ENCODE measurements at regions not wholly inside any gene's neighbourhood (a gene's known extent, or its start where the extent isn't known, plus 50 kb on each side); places are given as distances from the start of the nearest gene placed in this dataset.

DNA sequence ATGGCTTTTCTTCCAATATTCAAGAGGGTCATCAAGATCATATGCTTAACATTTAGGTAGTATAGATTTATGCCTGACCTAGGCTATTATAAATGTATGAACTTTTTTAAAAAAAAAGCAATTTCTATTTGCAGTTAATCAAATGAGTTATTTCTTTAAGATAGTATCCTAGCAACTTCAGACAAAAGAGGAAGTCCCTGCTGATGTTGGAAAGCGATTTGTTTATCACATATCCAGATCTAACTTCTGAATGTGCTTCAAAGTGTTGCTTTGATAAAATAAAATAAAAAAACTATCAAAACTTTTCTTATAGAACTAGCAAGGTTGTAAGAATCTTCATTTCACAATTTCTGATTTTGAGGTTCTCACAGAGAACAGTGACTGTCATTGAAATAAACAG lies 401.9 kb upstream of the PHF14 start:
- H3K4me3 ChIP-seq (ENCODE audit: low read depth in 1 of 2, low read length in 2 of 2): no peak overlapping the region
- no peak overlapping the region for H3K4me2 ChIP-seq (ENCODE audit: insufficient read depth, low read length)
- no peaks in the 10 kb centered on the region for H3K79me2 ChIP-seq (ENCODE audit: insufficient read depth, low read length)
- no peaks in the 10 kb centered on the region for H3K27me3 ChIP-seq (ENCODE audit: insufficient read depth, low read length, poor library complexity)
- DNase-seq (no peak), ATAC-seq (ENCODE audit: insufficient read depth, low read depth) (no peak)
- H3K27ac ChIP-seq (ENCODE audit: low read length): no peak overlapping the region
- H3K9ac ChIP-seq (ENCODE audit: low read depth, low read length): no peak overlapping the region
- TF ChIP-seq, protein P1, sequence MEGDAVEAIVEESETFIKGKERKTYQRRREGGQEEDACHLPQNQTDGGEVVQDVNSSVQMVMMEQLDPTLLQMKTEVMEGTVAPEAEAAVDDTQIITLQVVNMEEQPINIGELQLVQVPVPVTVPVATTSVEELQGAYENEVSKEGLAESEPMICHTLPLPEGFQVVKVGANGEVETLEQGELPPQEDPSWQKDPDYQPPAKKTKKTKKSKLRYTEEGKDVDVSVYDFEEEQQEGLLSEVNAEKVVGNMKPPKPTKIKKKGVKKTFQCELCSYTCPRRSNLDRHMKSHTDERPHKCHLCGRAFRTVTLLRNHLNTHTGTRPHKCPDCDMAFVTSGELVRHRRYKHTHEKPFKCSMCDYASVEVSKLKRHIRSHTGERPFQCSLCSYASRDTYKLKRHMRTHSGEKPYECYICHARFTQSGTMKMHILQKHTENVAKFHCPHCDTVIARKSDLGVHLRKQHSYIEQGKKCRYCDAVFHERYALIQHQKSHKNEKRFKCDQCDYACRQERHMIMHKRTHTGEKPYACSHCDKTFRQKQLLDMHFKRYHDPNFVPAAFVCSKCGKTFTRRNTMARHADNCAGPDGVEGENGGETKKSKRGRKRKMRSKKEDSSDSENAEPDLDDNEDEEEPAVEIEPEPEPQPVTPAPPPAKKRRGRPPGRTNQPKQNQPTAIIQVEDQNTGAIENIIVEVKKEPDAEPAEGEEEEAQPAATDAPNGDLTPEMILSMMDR (IDR thresholded peaks at IDR 0.05; ENCODE audit: borderline replicate concordance, extremely low read depth, low read length, poor library complexity, severe bottlenecking): no peak
- no peak for TF ChIP-seq EZH2 (IDR thresholded peaks at IDR 0.05; ENCODE audit: borderline replicate concordance, low read depth, low read length, severe bottlenecking)
- no peak overlapping the region for H2AFZ ChIP-seq (ENCODE audit: low read depth, low read length)
- H3K4me1 ChIP-seq (ENCODE audit: insufficient read depth, low read length): no peaks in the 10 kb centered on the region
- no peaks in the 10 kb centered on the region for H3K9me3 ChIP-seq (ENCODE audit: insufficient read depth, low read length, severe bottlenecking)
- H3K36me3 ChIP-seq (ENCODE audit: insufficient read depth, low read length): no peaks in the 10 kb centered on the region
- H4K20me1 ChIP-seq (ENCODE audit: insufficient read depth, low read length): no peaks in the 10 kb centered on the region

DNA sequence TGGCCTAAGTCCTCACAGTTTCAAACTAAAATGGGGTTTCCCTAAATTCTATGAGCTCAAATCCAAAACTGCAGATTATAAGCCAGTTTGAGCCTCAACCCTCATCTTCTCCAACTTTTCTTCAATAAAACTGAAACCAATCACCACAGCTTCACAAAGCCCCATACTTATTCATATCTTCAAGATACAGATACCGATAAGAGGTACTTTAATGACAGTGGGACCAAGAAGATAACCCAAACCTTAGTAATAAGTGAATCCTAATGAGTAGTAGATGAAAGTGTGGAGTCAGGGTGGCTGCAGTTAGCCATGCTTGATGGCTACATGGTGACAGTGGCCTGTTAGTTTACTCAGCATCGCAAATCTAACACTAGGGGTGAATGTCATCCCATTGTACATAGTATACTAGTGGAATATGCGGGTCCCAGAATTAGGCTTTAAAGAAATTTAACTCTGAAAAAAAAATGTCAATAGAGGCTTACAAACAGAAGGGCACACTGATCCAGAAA lies 395.8 kb upstream of the PHF14 start:
- H3K9me3 ChIP-seq (ENCODE audit: insufficient read depth, low read length, severe bottlenecking): no peaks in the 10 kb centered on the region
- H3K4me2 ChIP-seq (ENCODE audit: insufficient read depth, low read length): no peak overlapping the region
- TF ChIP-seq, protein P1 (IDR thresholded peaks at IDR 0.05; ENCODE audit: borderline replicate concordance, extremely low read depth, low read length, poor library complexity, severe bottlenecking): no peak
- no peak for TF ChIP-seq EZH2 (IDR thresholded peaks at IDR 0.05; ENCODE audit: borderline replicate concordance, low read depth, low read length, severe bottlenecking)
- H3K4me1 ChIP-seq (ENCODE audit: insufficient read depth, low read length): no peaks in the 10 kb centered on the region
- H4K20me1 ChIP-seq (ENCODE audit: insufficient read depth, low read length): no peaks in the 10 kb centered on the region
- no peak overlapping the region for H3K27ac ChIP-seq (ENCODE audit: low read length)
- H3K4me3 ChIP-seq (ENCODE audit: low read depth in 1 of 2, low read length in 2 of 2): no peak overlapping the region
- H3K27me3 ChIP-seq (ENCODE audit: insufficient read depth, low read length, poor library complexity): no peaks in the 10 kb centered on the region
- H3K79me2 ChIP-seq (ENCODE audit: insufficient read depth, low read length): no peaks in the 10 kb centered on the region
- H3K36me3 ChIP-seq (ENCODE audit: insufficient read depth, low read length): no peaks in the 10 kb centered on the region
- H2AFZ ChIP-seq (ENCODE audit: low read depth, low read length): no peak overlapping the region
- no peak overlapping the region for H3K9ac ChIP-seq (ENCODE audit: low read depth, low read length)
- ATAC-seq (ENCODE audit: insufficient read depth, low read depth) (no peak), DNase-seq (no peak)

DNA sequence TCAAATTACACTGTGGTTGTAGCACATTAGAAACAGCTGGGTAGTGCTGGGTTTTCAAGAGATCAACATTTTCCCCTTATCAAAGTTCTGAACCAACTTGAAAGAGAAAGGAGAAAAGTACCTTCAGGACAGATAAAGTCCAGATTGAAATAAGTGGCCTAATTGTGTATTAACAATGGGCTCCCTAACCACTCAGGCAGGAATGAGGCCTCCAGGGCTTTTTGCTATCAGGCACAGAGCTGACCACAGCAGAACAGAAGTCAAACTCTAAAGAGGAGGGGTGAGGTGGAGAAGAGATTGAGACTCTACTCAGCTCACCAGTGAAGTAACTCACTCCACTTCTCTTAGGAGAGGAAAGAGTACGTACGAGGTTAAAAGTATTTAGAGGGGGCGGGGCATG lies 394.1 kb upstream of the PHF14 start:
- no peak overlapping the region for H3K4me3 ChIP-seq (ENCODE audit: low read depth in 1 of 2, low read length in 2 of 2)
- H2AFZ ChIP-seq (ENCODE audit: low read depth, low read length): no peak overlapping the region
- no peak overlapping the region for H3K9ac ChIP-seq (ENCODE audit: low read depth, low read length)
- ATAC-seq (ENCODE audit: insufficient read depth, low read depth) (no peak), DNase-seq (no peak)
- H3K36me3 ChIP-seq (ENCODE audit: insufficient read depth, low read length): no peaks in the 10 kb centered on the region
- H3K79me2 ChIP-seq (ENCODE audit: insufficient read depth, low read length): no peaks in the 10 kb centered on the region
- H3K9me3 ChIP-seq (ENCODE audit: insufficient read depth, low read length, severe bottlenecking): no peaks in the 10 kb centered on the region
- TF ChIP-seq, protein P1 (IDR thresholded peaks at IDR 0.05; ENCODE audit: borderline replicate concordance, extremely low read depth, low read length, poor library complexity, severe bottlenecking): no peak
- no peak for TF ChIP-seq EZH2 (IDR thresholded peaks at IDR 0.05; ENCODE audit: borderline replicate concordance, low read depth, low read length, severe bottlenecking)
- no peak overlapping the region for H3K27ac ChIP-seq (ENCODE audit: low read length)
- no peak overlapping the region for H3K4me2 ChIP-seq (ENCODE audit: insufficient read depth, low read length)
- no peaks in the 10 kb centered on the region for H3K4me1 ChIP-seq (ENCODE audit: insufficient read depth, low read length)
- no peaks in the 10 kb centered on the region for H4K20me1 ChIP-seq (ENCODE audit: insufficient read depth, low read length)
- H3K27me3 ChIP-seq (ENCODE audit: insufficient read depth, low read length, poor library complexity): no peaks in the 10 kb centered on the region

DNA sequence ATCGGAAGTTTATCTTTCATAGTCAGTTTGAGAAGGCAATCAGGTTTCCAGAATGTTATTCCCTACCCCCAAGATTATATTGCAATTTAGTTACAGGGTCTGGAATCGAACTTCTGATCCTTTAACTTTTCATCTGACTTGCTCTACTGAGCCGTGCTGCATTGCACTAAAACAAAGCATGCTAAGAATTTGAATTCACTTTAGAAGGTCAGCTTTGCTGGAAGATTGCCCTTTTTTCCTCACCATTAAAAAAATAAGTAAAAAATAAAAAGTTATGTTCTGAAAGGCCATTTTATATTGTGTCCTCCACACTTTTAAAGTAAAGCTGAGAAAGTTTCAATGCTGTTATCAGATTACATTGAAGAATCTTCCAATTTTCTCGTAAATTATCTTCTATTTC lies 388.8 kb upstream of the PHF14 start:
- Histone ChIP-seq H3K9me3 (ENCODE audit: insufficient read depth, low read length, severe bottlenecking) (no peaks in the 10 kb centered on the region), H3K4me1 (ENCODE audit: insufficient read depth, low read length) (no peaks in the 10 kb centered on the region), H3K4me2 (ENCODE audit: insufficient read depth, low read length) (no peak overlapping the region), H2AFZ (ENCODE audit: low read depth, low read length) (no peak overlapping the region), H3K27ac (ENCODE audit: low read length) (no peak overlapping the region), H3K79me2 (ENCODE audit: insufficient read depth, low read length) (no peaks in the 10 kb centered on the region), H3K27me3 (ENCODE audit: insufficient read depth, low read length, poor library complexity) (no peaks in the 10 kb centered on the region), H3K4me3 (ENCODE audit: low read depth in 1 of 2, low read length in 2 of 2) (no peak overlapping the region), H3K9ac (ENCODE audit: low read depth, low read length) (no peak overlapping the region), H3K36me3 (ENCODE audit: insufficient read depth, low read length) (no peaks in the 10 kb centered on the region), H4K20me1 (ENCODE audit: insufficient read depth, low read length) (no peaks in the 10 kb centered on the region)
- ATAC-seq (ENCODE audit: insufficient read depth, low read depth): no peak
- TF ChIP-seq EZH2 (IDR thresholded peaks at IDR 0.05; ENCODE audit: borderline replicate concordance, low read depth, low read length, severe bottlenecking): no peak
- TF ChIP-seq, protein P1 (IDR thresholded peaks at IDR 0.05; ENCODE audit: borderline replicate concordance, extremely low read depth, low read length, poor library complexity, severe bottlenecking): no peak
- no peak for DNase-seq
